IMR-90 (cell line): ENCODE measurements at regions not wholly inside any gene's neighbourhood (a gene's known extent, or its start where the extent isn't known, plus 50 kb on each side); places are given as distances from the start of the nearest gene placed in this dataset.

ENCODE experiments used
- ATAC-seq: fragments of 200-7000 bp; cut with Tn5 transposase; 2 replicates; pipeline ENCODE4 v1.9.1; 2020; ENCODE audit warnings: low read depth, mild to moderate bottlenecking, moderate library complexity
- BruUV-seq: library from RNA; stranded (reverse); fragments of 400-500 nt; replicated peaks from 2 replicates; lab custom pipeline; 2021; lab: Mats Ljungman, UMichigan
- CTCF ChIA-PET: fragments of 300-600 bp; formaldehyde crosslinking; extraction: SDS; loops from one replicate; lab custom pipeline; 2021; ENCODE audit warnings: antibody characterized with exemption; lab: Yijun Ruan, JAX
- POLR2A ChIA-PET: fragments of 300-600 bp; sonication (Branson Sonifier 250); formaldehyde crosslinking; loops from one replicate; lab custom pipeline; 2022; ENCODE audit warnings: antibody characterized with exemption; ENCODE audit not compliant: unreplicated experiment; lab: Charles Lee
- DNase-seq: peaks from one replicate; pipeline ENCODE4 v3.0.0; 2013
- H2AFZ ChIP-seq: replicated peaks from 2 replicates; pipeline ENCODE3; 2013; ENCODE audit warnings: low read length, mild to moderate bottlenecking; ENCODE audit not compliant: poor library complexity
- H2AK5ac ChIP-seq: 2 replicates; pipeline ENCODE4 v1.6.1; 2013; ENCODE audit warnings: low read depth, low read length, inconsistent platforms
- H2AK9ac ChIP-seq: replicated peaks from 2 replicates; pipeline ENCODE3; 2013; ENCODE audit warnings: mild to moderate bottlenecking, low read depth, low read length, moderate library complexity; ENCODE audit not compliant: poor library complexity
- H2BK120ac ChIP-seq: 2 replicates; pipeline ENCODE4 v1.6.1; 2013; ENCODE audit warnings: low read depth, low read length, inconsistent platforms
- H2BK15ac ChIP-seq: 3 replicates; pipeline ENCODE4 v1.6.1; 2013; ENCODE audit warnings: low read depth, low read length, inconsistent platforms
- H2BK20ac ChIP-seq: 2 replicates; pipeline ENCODE4 v1.6.1; 2013; ENCODE audit warnings: low read depth, mild to moderate bottlenecking, inconsistent platforms, low read length, moderate library complexity
- H2BK5ac ChIP-seq: 2 replicates; pipeline ENCODE4 v1.6.1; 2013; ENCODE audit warnings: mild to moderate bottlenecking, low read depth, low read length, inconsistent platforms; ENCODE audit not compliant: poor library complexity, severe bottlenecking
- H3K14ac ChIP-seq: replicated peaks from 2 replicates; pipeline ENCODE4 v1.6.1; 2013; ENCODE audit warnings: low read depth, low read length, inconsistent platforms
- H3K18ac ChIP-seq: 2 replicates; pipeline ENCODE4 v1.6.1; 2013; ENCODE audit warnings: low read depth, low read length, control low read depth
- H3K23ac ChIP-seq: 2 replicates; pipeline ENCODE4 v1.6.1; 2013; ENCODE audit warnings: low read depth, low read length, inconsistent platforms
- H3K27ac ChIP-seq: 2 replicates; pipeline ENCODE4 v1.5.1; 2013; ENCODE audit warnings: mild to moderate bottlenecking, control low read depth, low read length; ENCODE audit not compliant: insufficient read depth
- H3K27me3 ChIP-seq: 2 replicates; pipeline ENCODE4 v1.6.1; 2013; ENCODE audit warnings: low read length; ENCODE audit not compliant: control insufficient read depth, insufficient read depth
- H3K36me3 ChIP-seq: 2 replicates; pipeline ENCODE4 v1.6.1; 2013; ENCODE audit warnings: low read length, mixed read lengths; ENCODE audit not compliant: control insufficient read depth, insufficient read depth
- H3K4ac ChIP-seq: 2 replicates; pipeline ENCODE4 v1.6.1; 2013; ENCODE audit warnings: low read depth, low read length, inconsistent platforms
- H3K4me1 ChIP-seq: 2 replicates; pipeline ENCODE4 v1.6.1; 2013; ENCODE audit warnings: low read length, mixed read lengths; ENCODE audit not compliant: control insufficient read depth, insufficient read depth
- H3K4me2 ChIP-seq: 2 replicates; pipeline ENCODE4 v1.6.1; 2013; ENCODE audit warnings: low read depth, mild to moderate bottlenecking, control low read depth, low read length, moderate library complexity
- H3K4me3 ChIP-seq: 2 replicates; pipeline ENCODE4 v1.5.1; 2013; ENCODE audit warnings: low read depth, mild to moderate bottlenecking, control low read depth, low read length, moderate library complexity; ENCODE audit not compliant: insufficient read depth
- H3K56ac ChIP-seq: 2 replicates; pipeline ENCODE4 v1.6.1; 2013; ENCODE audit warnings: low read length, inconsistent platforms; ENCODE audit not compliant: insufficient read depth; ENCODE audit errors: extremely low read depth
- H3K79me1 ChIP-seq, 2 experiments: 2 replicates each; pipeline ENCODE4 v1.6.1; 2013; ENCODE audit warnings: low read length in 2 of 2, inconsistent platforms in 1 of 2, low read depth in 1 of 2
- H3K9ac ChIP-seq: 2 replicates; pipeline ENCODE4 v1.6.1; 2013; ENCODE audit warnings: low read depth, low read length, control low read depth
- H3K9me1 ChIP-seq: 2 replicates; pipeline ENCODE4 v1.6.1; 2013; ENCODE audit warnings: low read length, inconsistent platforms; ENCODE audit not compliant: insufficient read depth
- H3K9me3 ChIP-seq: 2 replicates; pipeline ENCODE4 v1.6.1; 2013; ENCODE audit warnings: low read length; ENCODE audit not compliant: control insufficient read depth, insufficient read depth
- H4K20me1 ChIP-seq: 2 replicates; pipeline ENCODE4 v1.6.1; 2013; ENCODE audit warnings: low read length, inconsistent platforms; ENCODE audit not compliant: insufficient read depth
- H4K5ac ChIP-seq: 2 replicates; pipeline ENCODE4 v1.6.1; 2013; ENCODE audit warnings: mild to moderate bottlenecking, low read depth, low read length, control low read depth
- H4K8ac ChIP-seq, 2 experiments: 2 replicates each; pipeline ENCODE4 v1.6.1; 2013; ENCODE audit warnings: low read depth in 2 of 2, low read length in 2 of 2, control low read depth in 1 of 2, inconsistent platforms in 1 of 2
- H4K91ac ChIP-seq: 2 replicates; pipeline ENCODE4 v1.6.1; 2013; ENCODE audit warnings: low read depth, low read length, inconsistent platforms; ENCODE audit not compliant: insufficient read depth
- POLR2A ChIP-seq: IDR thresholded peaks from 2 replicates; pipeline ENCODE4 v1.6.1; 2012; ENCODE audit warnings: mild to moderate bottlenecking, low read depth, low read length
- RAD21 ChIP-seq: IDR thresholded peaks from 2 replicates; pipeline ENCODE4 v1.6.1; 2012; ENCODE audit warnings: low read length, improper control_type of control experiment
- RCOR1 ChIP-seq: IDR thresholded peaks from 2 replicates; pipeline ENCODE4 v1.6.1; 2012; ENCODE audit warnings: mild to moderate bottlenecking, low read length, improper control_type of control experiment; ENCODE audit not compliant: insufficient replicate concordance
- SMC3 ChIP-seq: fragments of 150-350 bp; IDR thresholded peaks from 2 replicates; pipeline ENCODE4 v1.6.1; 2016; ENCODE audit warnings: low read depth, mild to moderate bottlenecking, antibody characterized with exemption, low read length, moderate library complexity
- WGBS, 2 experiments: methylation state at CpG; one replicate each; pipeline versions ENCODE4 v1.1.5 to v1.1.7; 2013; ENCODE audit warnings: missing lambda C conversion rate in 2 of 2; ENCODE audit not compliant: insufficient read length in 1 of 2; ENCODE audit errors: extremely low coverage in 2 of 2; 5-methylcytosine and 5-hydroxymethylcytosine counted together
- dilution Hi-C: fragments of 300-500 bp; cut with HindIII; formaldehyde crosslinking; loops from one replicate; pipeline ENCODE4 v1.14.3; 2018; ENCODE audit warnings: low sequenced_read_pairs; ENCODE audit not compliant: unreplicated experiment
- in situ Hi-C: fragments of 300-500 bp; cut with MboI; formaldehyde crosslinking; loops from 3 replicates; pipeline ENCODE4 v1.14.3; 2019; ENCODE audit warnings: low sequenced_read_pairs, inconsistent platforms, mixed read lengths
- intact Hi-C: fragments of 100-400 bp; cut with micrococcal nuclease; formaldehyde crosslinking; loops from 2 replicates; pipeline ENCODE4 v1.10.0; 2022

DNA sequence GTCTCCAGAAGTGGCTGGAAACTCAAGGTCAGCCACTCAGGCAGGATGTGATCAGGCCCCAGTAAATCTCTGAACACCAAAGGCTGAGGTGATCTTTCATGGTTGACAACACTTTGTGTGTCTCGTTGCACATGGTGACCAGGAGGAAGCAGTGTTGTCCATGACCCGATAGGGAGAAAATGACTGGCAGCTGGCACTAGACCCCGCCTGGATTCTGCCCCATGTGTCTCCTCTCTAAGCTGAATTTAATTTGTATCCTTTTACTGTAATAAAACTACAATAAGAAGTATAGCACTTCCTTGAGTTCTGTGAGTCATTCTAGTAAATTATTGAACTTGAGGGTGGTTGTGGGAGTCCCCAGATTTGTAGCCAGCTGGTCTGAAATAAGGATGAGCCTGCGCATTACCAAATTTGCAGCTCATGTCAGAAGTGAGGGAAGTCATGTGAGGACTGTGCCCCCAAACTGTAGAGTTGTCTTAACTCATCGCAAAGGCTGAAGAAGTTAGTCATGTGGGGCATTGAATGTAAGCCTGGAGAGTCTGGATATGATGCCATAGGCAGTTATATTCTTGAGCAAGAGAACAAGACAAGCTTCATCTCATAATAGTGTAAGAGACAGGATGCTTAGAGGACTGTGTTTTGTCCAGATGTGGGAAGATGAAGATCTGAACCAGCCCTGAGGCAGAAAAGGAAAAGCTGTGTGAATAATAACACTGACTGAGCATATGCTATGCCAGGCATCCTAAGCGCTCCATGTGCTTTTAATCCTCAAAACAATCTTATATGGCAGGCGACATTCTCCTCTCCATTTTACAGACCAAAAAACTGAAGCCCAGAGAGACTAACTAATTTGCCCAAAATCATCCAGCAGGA is 55.9 kb downstream of the TMEM215 start:
- Histone ChIP-seq H2AK5ac (no peak overlapping the region), H2AFZ (no peak overlapping the region), H2AK9ac (no peak overlapping the region), H3K4me1 (no peaks in the 10 kb centered on the region), H4K20me1 (no peaks in the 10 kb centered on the region), H2BK15ac (no peak overlapping the region), H3K23ac (no peak overlapping the region), H3K4me3 (no peak overlapping the region), H3K9me3 (no peaks in the 10 kb centered on the region), H3K9ac (no peak overlapping the region), H3K18ac (no peak overlapping the region), H3K79me1 (no peaks in the 10 kb centered on the region), H2BK20ac (no peak overlapping the region), H3K4me2 (no peak overlapping the region), H3K36me3 (no peaks in the 10 kb centered on the region), H3K27me3 (no peaks in the 10 kb centered on the region; the same call in 1 of the 2 replicates), H2BK5ac (no peak overlapping the region), H4K91ac (no peak overlapping the region), H3K27ac (no peak overlapping the region), H4K8ac (no peak overlapping the region), H2BK120ac (no peak overlapping the region), H3K4ac (no peak overlapping the region), H3K9me1 (no peaks in the 10 kb centered on the region), H3K14ac (no peak overlapping the region), H3K56ac (no peak overlapping the region), H4K5ac (no peak overlapping the region)
- TF ChIP-seq RAD21 (no peak), RCOR1 (no peak), POLR2A (no peak), SMC3 (no peak)
- in situ Hi-C loops (no loop called here), dilution Hi-C loops (no loop called here), intact Hi-C loops (no loop called here)
- WGBS, 2 experiments = 59% methylated on average over 3 of the region's 7 CpGs; no CpG with 5 or more reads in 1 of the 2 experiments
- CTCF ChIA-PET = no interaction called here
- no TSS peak for BruUV-seq
- DNase-seq (no peak), ATAC-seq (no peak)
- POLR2A ChIA-PET = no interaction called here
